HG02938 (cell line): ENCODE measurements at regions not wholly inside any gene's neighbourhood (a gene's known extent, or its start where the extent isn't known, plus 50 kb on each side); places are given as distances from the start of the nearest gene placed in this dataset.

Experiments
- ATAC-seq: cut with Tn5 transposase; IDR thresholded peaks from one replicate; pipeline ENCODE4 v1.9.1; 2021; ENCODE audit warnings: mild to moderate bottlenecking, moderate library complexity; ENCODE audit not compliant: unreplicated experiment

DNA sequence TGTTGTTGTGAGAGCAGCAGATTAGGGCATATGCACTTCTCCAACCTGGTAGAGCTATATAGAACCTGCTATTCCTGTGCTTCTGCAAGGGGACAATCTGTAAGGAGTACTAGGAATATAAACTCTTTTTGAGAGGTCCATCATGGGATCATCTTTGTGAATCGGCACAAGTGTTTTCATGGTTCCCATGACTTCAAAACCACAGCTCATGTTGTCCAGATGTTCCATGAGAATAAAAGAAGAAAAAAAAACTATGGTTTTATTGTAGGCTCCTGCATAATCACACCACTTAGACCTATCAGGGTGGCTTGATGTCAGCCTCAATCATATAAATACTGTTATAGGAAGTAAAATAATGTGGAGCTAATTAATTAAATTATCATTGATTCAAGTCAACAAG, 311.4 kb upstream of the ATP2B1 start:
- ATAC-seq, result no peak

DNA sequence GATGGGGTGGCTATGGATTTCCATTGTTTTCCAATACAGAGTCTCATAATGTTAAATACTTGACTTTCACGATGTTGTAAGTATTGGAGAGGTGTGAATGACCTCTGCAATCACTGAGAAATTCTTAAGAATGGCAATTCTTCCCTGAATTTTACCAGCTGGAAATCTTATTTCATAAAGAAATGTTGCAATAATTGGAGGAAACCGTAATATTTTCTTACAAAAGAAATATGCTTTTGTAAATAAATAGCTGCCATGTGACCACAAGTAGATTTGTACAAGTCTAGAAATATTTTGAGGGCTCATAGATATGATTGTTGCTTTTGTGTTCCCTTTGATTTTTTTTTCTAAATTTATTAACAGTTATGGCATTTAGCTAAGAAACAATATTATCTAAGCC, 308.7 kb upstream of the ATP2B1 start:
- no peak for ATAC-seq

DNA sequence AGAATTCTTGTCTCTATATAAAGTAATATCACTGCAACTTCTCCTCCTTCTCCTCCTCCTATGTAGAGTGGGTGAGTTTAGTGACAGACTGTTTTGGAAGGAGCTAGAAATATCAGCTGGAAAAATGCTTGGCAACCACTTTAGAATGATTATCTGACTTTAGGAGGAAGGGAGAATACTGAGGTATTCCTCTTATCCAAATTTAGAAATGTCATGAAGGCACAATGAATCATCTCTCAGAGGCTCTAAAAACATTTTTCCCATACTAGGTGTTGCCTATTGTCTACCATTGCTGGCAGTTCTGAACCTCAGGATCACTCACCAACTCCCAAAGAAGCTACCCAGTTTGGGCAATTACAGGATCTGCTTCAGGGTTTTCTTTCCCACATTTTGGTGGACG, 306.6 kb upstream of the ATP2B1 start:
- ATAC-seq, result no peak

DNA sequence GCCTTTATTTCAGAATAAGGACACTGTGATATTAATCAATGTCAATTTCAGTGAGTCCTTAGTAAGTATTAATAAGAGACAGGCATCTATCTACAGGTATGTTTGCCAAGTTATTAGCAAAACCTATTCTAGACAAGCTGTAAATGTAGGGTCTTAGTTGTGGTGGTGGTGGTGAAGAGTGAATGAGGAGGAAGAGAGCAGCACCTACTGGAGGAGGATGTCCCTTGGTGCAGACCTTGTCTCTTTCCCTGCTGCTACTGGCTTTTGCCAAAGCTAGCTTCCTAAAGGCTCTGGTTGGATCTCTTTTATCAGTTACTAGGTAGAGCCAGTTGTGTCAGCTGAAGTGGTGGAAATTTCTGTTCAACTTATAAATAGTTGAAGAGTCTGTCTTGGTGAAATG, 304.8 kb upstream of the ATP2B1 start:
- peak; percentile 60 for ATAC-seq

DNA sequence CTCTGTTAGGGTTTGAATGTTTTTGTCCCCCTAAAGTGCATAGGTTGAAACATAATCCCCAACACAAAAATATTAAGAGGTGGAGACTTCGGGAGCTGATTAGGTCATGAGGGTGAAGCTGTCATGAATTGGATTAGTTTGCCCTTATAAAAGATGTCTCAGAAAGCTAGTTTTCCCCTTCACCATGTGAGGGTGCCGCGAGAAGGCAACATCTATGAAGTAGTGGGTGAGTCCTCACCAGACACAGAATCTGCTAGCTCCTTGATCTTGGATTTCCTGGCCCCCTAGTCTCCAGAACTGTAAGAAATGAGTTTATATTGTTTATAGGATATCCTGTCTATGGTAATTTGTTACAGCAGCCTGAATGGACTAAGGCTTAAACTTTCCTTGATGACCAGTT, 301.5 kb upstream of the ATP2B1 start:
- ATAC-seq, result no peak

DNA sequence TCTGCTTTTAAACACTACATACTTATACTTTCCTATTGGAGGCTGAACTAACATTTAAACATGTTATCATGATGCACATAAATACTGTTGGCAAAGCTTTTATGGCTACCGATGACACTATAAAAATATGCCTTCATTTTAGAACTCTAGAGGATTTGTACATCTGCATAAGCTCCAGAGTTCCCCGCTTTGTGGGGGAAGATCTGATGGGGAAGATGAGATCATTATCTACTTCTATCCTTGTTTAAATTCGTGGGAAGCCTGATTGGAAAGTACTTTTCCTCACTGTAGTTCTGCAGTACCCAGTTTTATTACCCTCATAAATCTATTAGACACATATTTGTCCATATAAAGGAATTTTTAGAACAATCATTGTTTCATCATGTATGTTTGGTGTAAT, 299.6 kb upstream of the ATP2B1 start:
- ATAC-seq, result no peak

DNA sequence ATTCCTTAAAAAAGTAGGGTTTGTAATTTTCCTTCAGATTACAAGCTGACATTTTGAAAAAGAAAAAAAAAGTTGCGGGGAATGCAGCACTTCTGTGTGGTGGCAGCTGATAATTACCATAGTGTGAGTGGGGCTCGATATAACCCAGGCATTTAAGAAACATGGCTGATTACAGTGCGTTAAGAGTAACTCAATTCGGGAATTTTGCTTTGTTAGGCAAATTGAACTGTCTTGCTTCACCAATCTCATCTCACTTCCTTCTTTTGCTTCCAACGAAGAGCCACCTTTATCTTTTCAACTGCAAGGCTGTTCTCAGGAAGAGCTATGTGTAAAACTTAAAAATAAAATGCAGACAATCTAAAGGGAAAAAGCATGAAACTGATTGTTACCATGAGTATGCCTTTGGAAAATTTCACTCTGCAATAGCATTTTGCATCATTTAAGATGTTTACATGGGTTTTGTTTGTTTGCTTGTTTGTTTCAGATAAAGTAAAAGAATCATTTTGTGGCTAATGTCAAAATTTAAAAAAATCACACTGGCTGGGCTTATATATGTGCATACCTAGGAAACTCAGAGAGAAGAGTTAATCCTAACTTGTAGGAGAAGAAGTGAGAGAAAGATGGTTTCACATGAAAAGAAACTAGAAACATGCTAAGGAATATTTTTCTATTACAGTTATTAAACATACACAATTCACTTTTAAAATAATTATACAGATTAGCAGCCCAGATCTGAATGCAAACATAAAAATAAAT, 295.9 kb upstream of the ATP2B1 start:
- ATAC-seq, result no peak

DNA sequence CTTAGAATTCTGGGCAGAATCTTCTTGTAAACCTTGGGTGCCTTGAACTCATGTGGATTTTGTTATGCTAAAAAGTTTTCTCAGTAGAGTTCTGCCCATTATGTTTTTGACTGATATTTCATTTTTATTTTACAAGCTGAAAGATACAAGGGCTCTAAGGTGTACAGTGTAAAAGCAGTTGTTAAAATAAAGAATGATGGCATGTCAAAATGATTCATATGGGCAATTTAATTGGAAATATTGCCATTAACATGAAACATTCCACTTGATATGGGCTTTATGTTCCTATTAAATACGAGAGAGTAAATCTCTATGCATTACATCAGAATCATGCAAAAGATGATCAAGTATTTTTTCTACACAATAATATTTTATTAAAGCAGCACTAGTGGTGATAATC, 295.1 kb upstream of the ATP2B1 start:
- ATAC-seq, result no peak

DNA sequence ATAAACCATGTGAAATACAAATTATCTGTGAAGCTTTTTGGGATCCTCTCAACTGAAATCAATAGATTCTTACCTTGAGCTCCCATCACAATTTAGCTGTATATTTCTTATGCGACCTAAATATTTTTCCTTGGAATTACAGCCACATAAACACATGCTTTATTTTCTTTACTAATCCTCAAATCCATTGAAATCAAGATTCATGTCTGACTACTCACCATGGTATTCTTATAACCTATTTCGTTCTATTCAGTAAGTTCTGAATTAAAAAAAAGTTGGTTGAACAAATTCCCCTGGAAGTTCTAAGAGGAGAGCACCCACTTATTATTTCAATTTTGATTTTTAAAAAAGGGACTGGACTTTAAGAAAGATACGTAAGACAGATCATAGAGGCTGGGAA, 292.1 kb upstream of the ATP2B1 start:
- ATAC-seq, result no peak

DNA sequence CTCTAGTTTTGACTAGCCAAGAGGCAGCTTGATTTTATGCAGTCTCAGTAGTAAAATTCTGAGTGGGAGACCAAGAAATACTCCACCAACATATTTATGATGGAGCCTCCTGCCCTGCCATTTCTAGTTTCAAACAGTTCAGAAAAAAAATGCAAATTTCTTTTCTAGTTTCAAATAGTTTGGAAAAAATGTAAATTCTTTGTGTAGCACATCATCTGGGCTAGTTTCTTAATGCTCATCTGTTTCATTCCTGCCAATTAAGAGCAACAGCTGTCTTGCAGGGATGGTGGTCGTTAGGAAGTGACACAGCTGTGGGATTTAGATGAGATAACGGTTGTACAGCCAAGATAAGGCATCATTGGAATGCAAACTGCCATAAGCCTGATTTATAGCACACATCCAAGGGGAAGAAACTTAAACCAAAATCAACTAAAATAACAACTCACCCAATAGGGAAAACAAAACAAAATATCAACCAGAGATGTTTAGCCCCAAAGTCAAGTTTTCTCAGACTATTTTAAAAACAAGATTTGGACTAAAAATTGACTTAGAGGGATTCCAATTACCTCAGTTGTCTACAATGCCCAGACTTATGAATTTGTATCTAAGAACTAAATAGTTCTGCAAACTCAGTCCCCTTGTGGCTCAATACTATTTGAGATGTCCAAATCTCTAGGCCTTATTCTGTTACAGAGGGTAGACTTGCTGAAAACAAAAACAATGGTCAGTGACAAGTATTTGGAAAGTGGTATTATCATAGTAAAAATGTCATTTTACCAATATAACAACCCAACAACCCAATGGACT, 291.3 kb upstream of the ATP2B1 start:
- ATAC-seq, result peak; percentile 53

DNA sequence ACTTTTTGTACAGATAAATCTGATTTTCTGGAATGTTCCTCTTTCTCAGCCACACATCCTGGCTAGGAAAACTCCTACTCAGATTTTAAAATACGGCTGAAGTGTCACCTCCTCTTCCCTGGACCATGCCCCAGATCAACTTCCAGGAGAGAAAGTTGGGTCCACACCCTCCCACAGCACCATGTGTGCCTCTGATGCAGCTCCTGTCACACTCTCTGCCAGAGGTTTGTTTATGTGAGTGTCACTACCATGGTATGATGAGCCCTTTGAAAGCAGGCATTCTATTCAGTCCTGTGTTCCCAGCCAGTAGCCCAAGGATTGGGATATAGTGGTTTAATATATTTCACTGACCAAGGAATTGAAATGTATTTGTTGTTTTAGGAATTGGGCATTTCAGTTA, 287.2 kb upstream of the ATP2B1 start:
- no peak for ATAC-seq

DNA sequence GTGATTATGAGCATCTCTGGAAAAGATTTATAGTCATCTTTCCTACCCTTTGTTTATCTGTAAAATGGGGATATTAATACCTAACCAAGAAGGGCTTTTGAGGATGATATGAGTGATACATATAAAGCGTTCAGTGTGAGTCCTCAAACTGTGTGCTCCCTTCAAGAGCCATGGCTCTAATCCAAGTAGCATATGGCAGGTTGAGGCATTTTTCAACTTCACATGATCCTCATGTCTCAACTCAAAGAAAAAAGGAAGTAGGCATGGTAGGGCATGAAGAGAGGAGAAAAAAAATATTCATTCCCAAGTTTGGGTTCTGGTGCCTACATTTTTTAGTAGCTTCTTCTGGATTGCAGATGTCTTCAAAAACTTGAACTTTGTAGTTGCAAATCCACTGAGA, 286.3 kb upstream of the ATP2B1 start:
- no peak for ATAC-seq

DNA sequence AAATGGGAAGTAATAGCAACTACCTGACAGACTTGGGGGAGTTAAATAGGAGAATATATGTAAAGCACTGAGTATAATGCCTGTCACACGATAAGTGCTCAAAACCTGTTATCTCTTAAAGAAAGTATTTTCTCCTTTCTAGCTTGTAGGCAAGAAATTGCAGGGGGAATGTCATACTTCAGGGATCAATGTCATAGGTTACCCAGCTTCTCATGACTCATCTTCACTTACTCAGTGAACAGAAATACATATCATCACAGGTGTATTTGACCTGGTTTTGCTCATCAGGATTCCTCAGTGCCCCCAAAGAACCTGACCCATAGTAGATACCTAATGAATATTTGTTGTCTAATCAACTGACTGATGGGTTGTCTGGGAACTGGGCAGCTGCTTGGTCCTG, 285.0 kb upstream of the ATP2B1 start:
- no peak for ATAC-seq

DNA sequence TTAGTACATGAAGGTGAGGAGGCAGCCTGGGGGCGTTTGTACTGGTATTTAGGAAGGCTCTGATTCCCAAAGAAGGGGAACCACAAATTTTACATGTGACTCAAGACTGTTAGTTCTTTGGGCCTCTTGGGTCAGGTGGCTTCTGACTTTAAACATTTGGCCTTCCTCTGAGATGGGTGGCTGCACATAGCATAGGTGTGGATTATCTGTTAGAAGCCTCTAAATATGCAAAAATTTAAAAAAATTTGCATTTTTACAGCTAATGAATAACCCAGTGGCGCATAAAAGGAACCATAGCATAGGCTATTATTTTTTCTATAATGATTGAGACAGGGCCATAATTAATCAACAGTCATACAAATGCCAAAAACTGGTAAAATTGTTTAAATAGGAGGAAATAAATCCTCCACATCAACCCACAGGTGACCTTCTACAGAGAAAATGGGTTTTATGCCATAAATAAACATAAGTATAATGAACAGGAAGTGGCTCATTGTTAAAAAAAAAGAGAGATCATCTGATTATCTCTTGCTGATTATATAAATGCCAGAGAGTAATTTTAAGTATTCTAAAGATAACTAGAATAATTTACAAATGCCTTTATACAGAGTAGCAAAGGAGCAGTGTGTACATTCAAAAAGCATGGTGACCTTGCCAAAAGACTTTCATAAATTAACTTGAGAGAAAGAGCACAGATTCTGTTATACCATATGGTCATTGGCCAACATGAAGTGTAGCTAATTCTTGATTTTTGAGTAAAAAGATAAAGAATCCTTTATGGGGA, 284.2 kb upstream of the ATP2B1 start:
- no peak for ATAC-seq

DNA sequence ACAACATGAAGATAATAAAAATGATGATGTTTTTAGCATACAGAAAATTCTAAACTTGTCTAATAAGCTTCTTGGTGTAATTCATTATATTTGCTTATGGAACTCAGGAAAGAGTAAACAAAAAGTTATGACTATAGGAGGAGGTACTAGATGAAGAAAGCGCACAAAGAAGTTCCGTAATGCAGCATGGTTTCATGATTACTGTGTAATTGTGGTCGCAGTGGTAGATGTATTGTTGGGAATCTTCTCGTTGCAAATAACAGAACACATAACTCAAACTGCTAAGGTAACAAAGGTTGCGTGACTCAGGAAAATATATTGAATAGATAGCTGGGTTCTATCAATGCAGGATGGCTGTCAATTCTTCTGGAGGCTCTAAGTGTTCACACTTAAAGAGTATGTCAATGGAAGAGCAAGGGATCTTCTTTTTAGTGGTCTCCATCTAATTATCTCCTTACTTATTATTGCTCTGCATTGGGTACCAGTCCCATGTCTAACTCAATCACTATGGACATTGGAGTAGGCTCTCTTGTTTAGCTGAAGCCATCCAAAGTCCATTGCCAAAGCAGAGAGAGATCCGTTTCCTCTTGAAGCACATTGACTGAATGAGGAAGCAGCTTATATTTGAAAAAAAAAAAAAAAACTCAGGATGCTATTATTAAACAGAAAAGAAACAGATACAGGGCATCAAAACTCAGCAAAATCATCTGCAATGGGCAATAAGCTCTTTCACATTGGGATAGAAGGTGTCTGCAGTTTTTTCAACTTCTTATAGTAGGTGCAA, 283.4 kb upstream of the ATP2B1 start:
- no peak for ATAC-seq

DNA sequence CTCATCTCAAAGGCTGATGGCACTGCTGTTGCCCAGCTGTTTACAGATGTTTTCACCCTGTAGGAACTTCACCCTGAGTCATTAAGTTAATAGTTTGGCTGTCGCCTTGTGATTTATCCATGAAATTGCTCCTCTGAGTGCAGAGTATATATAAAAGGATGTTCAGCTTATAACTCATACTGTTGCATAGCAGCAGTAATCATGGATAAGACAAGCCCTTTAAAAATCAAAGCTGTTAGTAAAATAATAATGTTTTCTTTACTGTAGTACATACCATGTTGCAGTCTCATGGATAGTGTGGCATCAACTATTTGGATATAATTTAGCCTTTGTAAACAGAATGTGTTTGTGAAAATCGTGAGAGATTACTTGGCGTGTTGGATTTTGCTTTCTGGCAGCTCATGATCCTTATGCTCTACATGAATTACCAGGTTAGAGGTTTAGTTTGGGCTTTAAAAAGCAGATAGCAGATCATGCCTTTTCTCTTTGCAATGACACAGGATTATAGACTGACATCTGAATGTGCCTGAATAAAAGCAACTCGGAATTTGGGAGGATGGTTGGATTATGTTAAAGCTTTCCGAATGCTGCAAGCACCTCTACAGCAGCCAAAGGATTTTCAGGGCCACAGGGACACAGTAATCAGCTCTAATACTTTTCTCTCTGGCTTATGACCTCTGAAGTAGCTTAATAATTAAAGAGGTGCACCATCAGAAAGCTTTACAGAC, 279.7 kb upstream of the ATP2B1 start:
- no peak for ATAC-seq

DNA sequence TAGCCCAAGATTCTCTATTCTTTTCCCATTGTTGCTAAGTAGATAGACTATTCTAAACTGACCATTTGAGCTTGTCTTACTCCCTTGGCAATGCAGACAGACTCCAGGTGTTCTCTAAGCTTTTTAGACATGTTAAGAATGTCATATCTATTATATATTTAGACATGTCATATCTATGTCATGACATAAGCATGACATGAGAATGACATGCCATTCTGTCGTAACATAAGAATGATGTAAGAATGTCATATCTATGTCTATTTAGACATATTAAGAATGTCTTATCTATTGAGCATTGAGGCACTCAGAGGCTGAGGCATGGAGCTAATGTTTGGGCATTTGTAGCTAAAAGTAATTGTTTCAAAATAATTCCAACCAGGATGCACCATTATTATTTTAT, 277.3 kb upstream of the ATP2B1 start:
- no peak for ATAC-seq

DNA sequence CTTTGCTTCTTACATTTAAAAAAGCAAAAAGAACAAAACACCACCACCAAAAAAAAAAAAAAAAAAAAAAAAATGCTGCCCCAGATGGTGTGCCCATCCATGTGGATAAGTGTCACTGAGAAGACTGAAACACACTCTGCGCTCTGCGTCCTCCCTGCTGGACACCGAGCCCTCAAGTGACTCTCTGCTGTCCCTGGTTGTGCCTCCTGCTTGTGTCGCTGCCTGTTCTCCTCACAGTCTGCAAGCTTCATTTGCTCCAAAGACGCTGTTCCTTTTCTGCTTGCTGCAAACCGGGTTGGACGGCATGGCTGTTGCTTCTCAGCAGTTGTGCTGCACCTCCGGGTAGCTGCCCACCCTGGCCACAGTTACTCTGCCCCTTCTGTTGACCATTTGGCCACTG, 276.2 kb upstream of the ATP2B1 start:
- ATAC-seq, result no peak

DNA sequence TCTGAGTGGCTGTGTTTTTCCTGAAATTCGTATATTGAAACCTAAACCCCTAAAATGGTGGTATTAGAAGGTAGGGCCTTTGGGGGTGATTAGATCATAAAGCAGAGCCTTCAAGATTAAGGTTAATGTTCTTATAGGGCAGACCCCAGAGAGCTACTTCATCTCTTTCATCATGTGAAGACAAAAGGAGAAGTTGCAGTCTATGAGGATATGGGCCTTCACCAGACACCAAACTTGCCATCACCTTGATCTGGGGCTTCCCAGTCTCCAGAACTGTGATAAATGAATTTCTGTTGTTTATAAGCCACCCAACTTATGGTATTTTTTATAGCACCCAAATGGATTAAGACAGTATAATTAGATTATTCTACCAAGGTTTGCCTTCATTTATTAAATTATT, 275.0 kb upstream of the ATP2B1 start:
- no peak for ATAC-seq

DNA sequence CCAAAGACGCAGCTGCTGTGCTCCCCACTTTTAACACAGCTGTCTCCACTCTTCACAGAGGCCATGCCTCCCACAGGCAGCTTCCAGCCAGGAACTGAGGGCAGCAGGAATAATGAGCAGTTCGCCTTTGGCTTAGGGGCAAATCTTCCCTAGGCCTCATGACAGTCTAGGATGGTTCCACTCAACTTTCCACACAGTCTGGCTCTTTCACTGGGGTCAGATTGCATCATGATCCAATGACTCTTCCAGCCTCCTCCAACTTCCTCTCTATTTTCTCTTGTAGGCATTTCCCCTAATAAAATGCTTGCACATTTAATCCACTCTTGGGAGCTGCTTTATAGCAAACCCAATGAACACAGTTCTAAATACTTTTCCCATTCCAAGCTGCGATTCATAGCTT, 271.6 kb upstream of the ATP2B1 start:
- no peak for ATAC-seq
